ENCODE measurements at regions not wholly inside any gene's neighbourhood (a gene's known extent, or its start where the extent isn't known, plus 50 kb on each side); places are given as distances from the start of the nearest gene placed in this dataset.

DNA sequence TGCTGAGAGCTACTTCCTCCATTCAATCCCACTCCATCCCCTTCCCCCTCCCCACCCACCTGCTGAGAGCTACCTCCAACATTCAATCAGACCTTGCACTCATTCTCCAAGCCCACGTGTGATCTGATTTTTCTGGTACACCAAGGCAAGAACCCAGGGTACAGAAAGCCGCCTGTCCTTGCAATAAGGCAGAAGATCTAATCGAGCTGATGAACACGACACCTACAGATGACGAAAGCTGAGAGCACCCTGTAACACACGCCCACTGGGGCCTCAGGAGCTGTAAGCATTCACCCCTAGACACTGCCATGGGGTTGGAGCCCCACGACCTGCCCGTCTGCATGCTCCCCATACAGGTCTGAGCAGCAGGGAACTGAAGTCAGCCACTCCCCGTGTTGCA lies 58.3 kb downstream of the TRIML1 start:
- Histone ChIP-seq H3K9me3 (replicated peaks; ENCODE audit: control insufficient read depth, low read depth, low read length) (no peaks in the 10 kb centered on the region), H3K4me3 (ENCODE audit: low read length) (no peak overlapping the region), H3K27ac (ENCODE audit: low read length) (no peak overlapping the region), H3K27me3 (ENCODE audit: control insufficient read depth, insufficient read depth, low read length) (no peaks in the 10 kb centered on the region), H3K36me3 (ENCODE audit: control insufficient read depth, insufficient read depth, low read length) (no peaks in the 10 kb centered on the region), H3K4me1 (ENCODE audit: control insufficient read depth, insufficient read depth, low read length) (peaks cover 6% of the 10 kb centered on the region)
- DNase-seq = no peak
- 96% methylated on average over 9 of the region's 9 CpGs for WGBS (ENCODE audit: insufficient coverage)

DNA sequence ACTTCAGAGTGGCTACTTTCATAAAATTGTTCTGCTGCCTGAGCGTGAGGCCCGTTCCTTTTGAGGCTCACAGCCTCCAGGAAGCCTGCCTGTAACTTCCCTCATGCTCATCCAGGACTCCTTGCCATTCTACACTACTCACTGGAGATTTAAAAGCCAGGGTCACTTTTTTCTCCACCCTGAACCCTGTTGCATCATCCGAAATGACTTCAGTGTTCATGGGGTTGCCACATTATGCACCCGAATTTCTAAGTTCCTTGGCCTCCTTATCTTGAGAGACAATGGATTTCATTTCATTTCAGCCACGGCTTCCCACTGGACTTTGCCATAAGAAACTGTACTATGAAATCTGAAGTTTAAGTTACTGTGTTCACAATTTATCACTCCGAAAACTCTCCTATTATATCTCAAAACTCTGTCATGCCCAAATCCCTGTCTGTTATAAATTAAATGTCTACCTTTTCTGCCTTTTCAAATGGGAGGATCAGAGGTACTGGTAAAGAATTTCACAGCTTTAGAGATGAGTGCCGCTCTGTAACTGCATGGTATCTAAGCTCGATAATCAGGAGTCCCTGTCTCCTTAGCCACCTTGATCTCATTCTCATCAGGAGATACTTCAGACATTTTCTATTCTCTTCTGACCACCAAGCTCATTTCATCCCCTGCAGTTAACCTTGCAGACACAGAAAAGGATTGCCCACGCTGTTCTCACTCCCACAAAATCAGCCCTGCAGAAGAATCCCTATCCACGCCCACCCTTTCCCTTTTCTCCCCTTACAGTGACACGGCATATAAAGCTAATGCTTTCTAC lies 59.9 kb downstream of the TRIML1 start:
- no peak overlapping the region for H3K27ac ChIP-seq (ENCODE audit: low read length)
- no peaks in the 10 kb centered on the region for H3K36me3 ChIP-seq (ENCODE audit: control insufficient read depth, insufficient read depth, low read length)
- 70% methylated on average over 8 of the region's 11 CpGs for WGBS (ENCODE audit: insufficient coverage)

GRCh38 chr4:188201851-188202250 lies 62.6 kb downstream of the TRIML1 start:
- no peaks in the 10 kb centered on the region for H3K27me3 ChIP-seq (ENCODE audit: control insufficient read depth, insufficient read depth, low read length)
- DNase-seq = no peak
- H3K4me3 ChIP-seq (ENCODE audit: low read length) = no peak overlapping the region
- WGBS (ENCODE audit: insufficient coverage) = 92% methylated on average over 1 of the region's 3 CpGs
- no peaks in the 10 kb centered on the region for H3K36me3 ChIP-seq (ENCODE audit: control insufficient read depth, insufficient read depth, low read length)
- no peaks in the 10 kb centered on the region for H3K4me1 ChIP-seq (ENCODE audit: control insufficient read depth, insufficient read depth, low read length)
- no peaks in the 10 kb centered on the region for H3K9me3 ChIP-seq (replicated peaks; ENCODE audit: control insufficient read depth, low read depth, low read length)
- H3K27ac ChIP-seq (ENCODE audit: low read length) = no peak overlapping the region

More for the DNA sequence above, 59.9 kb downstream of the TRIML1 start:
- Histone ChIP-seq H3K9me3 (replicated peaks; ENCODE audit: control insufficient read depth, low read depth, low read length) (no peaks in the 10 kb centered on the region), H3K27me3 (ENCODE audit: control insufficient read depth, insufficient read depth, low read length) (no peaks in the 10 kb centered on the region), H3K4me1 (ENCODE audit: control insufficient read depth, insufficient read depth, low read length) (peaks cover 6% of the 10 kb centered on the region), H3K4me3 (ENCODE audit: low read length) (no peak overlapping the region)
- no peak for DNase-seq

- Histone ChIP-seq H3K9me3 (replicated peaks; ENCODE audit: control insufficient read depth, low read depth, low read length) (no peaks in the 10 kb centered on the region), H3K36me3 (ENCODE audit: control insufficient read depth, insufficient read depth, low read length) (no peaks in the 10 kb centered on the region), H3K4me1 (ENCODE audit: control insufficient read depth, insufficient read depth, low read length) (no peaks in the 10 kb centered on the region), H3K4me3 (ENCODE audit: low read length) (no peak overlapping the region), H3K27me3 (ENCODE audit: control insufficient read depth, insufficient read depth, low read length) (no peaks in the 10 kb centered on the region), H3K27ac (ENCODE audit: low read length) (no peak overlapping the region)
- 87% methylated on average over 2 of the region's 3 CpGs for WGBS (ENCODE audit: insufficient coverage)
- no peak for DNase-seq
These were observed 67.5 kb downstream of the TRIML1 start for GRCh38 chr4:188206783-188207182.

DNA sequence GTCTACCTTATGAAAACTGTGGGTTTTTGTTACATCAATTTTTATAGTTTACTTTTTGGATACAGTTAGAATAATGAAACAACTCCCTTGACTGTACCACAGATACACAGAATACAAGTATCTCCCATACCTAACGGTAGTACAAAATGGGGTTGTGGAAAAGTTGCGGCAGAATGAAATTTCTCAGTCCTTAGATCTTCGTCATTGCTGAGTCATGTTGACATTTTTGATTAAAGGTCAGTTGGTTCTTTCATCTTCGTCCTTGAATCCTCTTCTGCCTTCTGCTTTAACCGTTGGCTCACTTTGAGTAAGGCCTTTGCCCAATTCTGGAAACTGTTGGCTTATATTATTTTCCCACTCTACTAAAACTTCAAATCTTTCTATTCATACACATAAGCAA lies 75.6 kb downstream of the TRIML1 start:
- no CpG with 5 or more reads among the region's 5 CpGs for WGBS (ENCODE audit: insufficient coverage)
- Histone ChIP-seq H3K9me3 (replicated peaks; ENCODE audit: control insufficient read depth, low read depth, low read length) (no peaks in the 10 kb centered on the region), H3K27ac (ENCODE audit: low read length) (no peak overlapping the region), H3K27me3 (ENCODE audit: control insufficient read depth, insufficient read depth, low read length) (no peaks in the 10 kb centered on the region), H3K36me3 (ENCODE audit: control insufficient read depth, insufficient read depth, low read length) (no peaks in the 10 kb centered on the region), H3K4me3 (ENCODE audit: low read length) (no peak overlapping the region), H3K4me1 (ENCODE audit: control insufficient read depth, insufficient read depth, low read length) (no peaks in the 10 kb centered on the region)
- DNase-seq = no peak

DNA sequence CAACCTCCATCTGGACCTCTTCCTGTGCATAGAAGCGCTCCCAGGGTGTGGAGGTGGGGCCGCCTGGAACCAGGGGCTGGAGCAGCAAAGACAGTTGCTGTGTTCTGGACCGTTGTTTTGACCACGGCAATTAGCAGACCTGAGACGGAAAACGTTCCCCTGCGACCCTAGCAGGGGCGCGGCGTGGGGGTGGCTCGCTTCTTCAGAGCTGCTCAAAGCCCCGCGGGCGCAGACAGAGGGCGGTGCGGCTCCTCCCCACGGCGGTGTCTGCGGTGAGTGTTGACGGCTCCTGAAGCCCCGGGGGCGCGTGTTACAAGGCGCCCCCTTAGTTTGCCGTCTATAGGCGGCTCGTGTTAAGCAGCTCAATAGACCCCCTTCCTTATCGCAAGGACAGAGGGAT lies 79.2 kb downstream of the TRIML1 start:
- no peaks in the 10 kb centered on the region for H3K4me1 ChIP-seq (ENCODE audit: control insufficient read depth, insufficient read depth, low read length)
- H3K4me3 ChIP-seq (ENCODE audit: low read length) = no peak overlapping the region
- DNase-seq = no peak
- no peaks in the 10 kb centered on the region for H3K27me3 ChIP-seq (ENCODE audit: control insufficient read depth, insufficient read depth, low read length)
- WGBS (ENCODE audit: insufficient coverage) = 74% methylated on average over 26 of the region's 28 CpGs
- no peak overlapping the region for H3K27ac ChIP-seq (ENCODE audit: low read length)
- H3K36me3 ChIP-seq (ENCODE audit: control insufficient read depth, insufficient read depth, low read length) = no peaks in the 10 kb centered on the region
- no peaks in the 10 kb centered on the region for H3K9me3 ChIP-seq (replicated peaks; ENCODE audit: control insufficient read depth, low read depth, low read length)

- 73% methylated on average over 1 of the region's 4 CpGs for WGBS (ENCODE audit: insufficient coverage)
- no peak for DNase-seq
- H3K27ac ChIP-seq (ENCODE audit: low read length) = no peak overlapping the region
- H3K4me1 ChIP-seq (ENCODE audit: control insufficient read depth, insufficient read depth, low read length) = no peaks in the 10 kb centered on the region
- H3K4me3 ChIP-seq (ENCODE audit: low read length) = no peak overlapping the region
- H3K9me3 ChIP-seq (replicated peaks; ENCODE audit: control insufficient read depth, low read depth, low read length) = no peaks in the 10 kb centered on the region
- H3K27me3 ChIP-seq (ENCODE audit: control insufficient read depth, insufficient read depth, low read length) = no peaks in the 10 kb centered on the region
- no peaks in the 10 kb centered on the region for H3K36me3 ChIP-seq (ENCODE audit: control insufficient read depth, insufficient read depth, low read length)
These were observed 80.8 kb downstream of the TRIML1 start for GRCh38 chr4:188220006-188220405.

DNA sequence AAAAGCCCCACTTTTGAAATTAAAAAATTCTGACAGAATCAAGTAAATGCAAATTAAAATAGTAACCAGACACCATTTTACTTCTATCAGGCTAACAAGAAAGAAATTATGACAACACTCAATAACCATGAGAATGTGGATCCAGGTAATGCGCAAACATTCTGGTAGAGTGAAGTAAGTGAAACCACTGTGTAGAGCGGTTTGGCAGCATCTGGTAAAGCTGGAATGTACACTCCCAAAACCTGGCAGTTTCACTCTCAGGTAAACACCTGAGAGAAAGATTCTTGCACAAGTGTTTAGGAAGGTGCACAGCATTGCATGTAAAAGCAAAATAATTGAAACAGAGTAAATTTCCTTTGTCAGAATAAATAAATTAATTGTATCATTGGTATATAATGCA lies 81.8 kb downstream of the TRIML1 start:
- Histone ChIP-seq H3K27me3 (ENCODE audit: control insufficient read depth, insufficient read depth, low read length) (no peaks in the 10 kb centered on the region), H3K36me3 (ENCODE audit: control insufficient read depth, insufficient read depth, low read length) (no peaks in the 10 kb centered on the region), H3K4me1 (ENCODE audit: control insufficient read depth, insufficient read depth, low read length) (no peaks in the 10 kb centered on the region), H3K4me3 (ENCODE audit: low read length) (no peak overlapping the region), H3K27ac (ENCODE audit: low read length) (no peak overlapping the region), H3K9me3 (replicated peaks; ENCODE audit: control insufficient read depth, low read depth, low read length) (no peaks in the 10 kb centered on the region)
- DNase-seq = no peak
- no CpG with 5 or more reads among the region's 2 CpGs for WGBS (ENCODE audit: insufficient coverage)

DNA sequence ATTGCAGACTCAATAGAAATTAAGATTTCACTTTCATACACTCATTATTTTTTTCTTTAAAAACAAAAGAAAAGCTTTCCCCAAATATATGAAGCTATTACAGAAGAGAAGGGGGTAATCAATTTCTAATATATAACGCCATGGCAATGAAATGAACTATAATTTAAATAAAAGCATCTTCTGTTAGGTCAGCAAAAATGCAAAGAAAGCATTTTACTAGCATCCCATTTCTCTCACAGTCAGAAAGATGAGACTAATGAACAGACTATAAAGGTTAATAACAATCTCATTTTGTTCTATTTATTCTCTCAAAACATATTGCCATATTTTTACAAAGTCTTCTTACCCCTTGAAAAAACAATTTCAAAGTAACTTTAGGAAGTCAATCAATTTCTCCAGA lies 89.0 kb downstream of the TRIML1 start:
- WGBS (ENCODE audit: insufficient coverage) = no CpG with 5 or more reads among the region's 1 CpG
- no peaks in the 10 kb centered on the region for H3K4me1 ChIP-seq (ENCODE audit: control insufficient read depth, insufficient read depth, low read length)
- no peaks in the 10 kb centered on the region for H3K9me3 ChIP-seq (replicated peaks; ENCODE audit: control insufficient read depth, low read depth, low read length)
- no peaks in the 10 kb centered on the region for H3K36me3 ChIP-seq (ENCODE audit: control insufficient read depth, insufficient read depth, low read length)
- H3K27me3 ChIP-seq (ENCODE audit: control insufficient read depth, insufficient read depth, low read length) = no peaks in the 10 kb centered on the region
- no peak for DNase-seq
- no peak overlapping the region for H3K4me3 ChIP-seq (ENCODE audit: low read length)
- H3K27ac ChIP-seq (ENCODE audit: low read length) = no peak overlapping the region

- no peak overlapping the region for H3K4me3 ChIP-seq (ENCODE audit: low read length)
- no peaks in the 10 kb centered on the region for H3K27me3 ChIP-seq (ENCODE audit: control insufficient read depth, insufficient read depth, low read length)
- 100% methylated on average over 1 of the region's 6 CpGs for WGBS (ENCODE audit: insufficient coverage)
These were observed 93.2 kb downstream of the TRIML1 start for GRCh38 chr4:188232428-188232827.

GRCh38 chr4:188242041-188242440 lies 102.8 kb downstream of the TRIML1 start:
- WGBS (ENCODE audit: insufficient coverage) = 55% methylated on average over 2 of the region's 2 CpGs
- Histone ChIP-seq H3K4me3 (ENCODE audit: low read length) (no peak overlapping the region), H3K27ac (ENCODE audit: low read length) (no peak overlapping the region), H3K36me3 (ENCODE audit: control insufficient read depth, insufficient read depth, low read length) (no peaks in the 10 kb centered on the region), H3K9me3 (replicated peaks; ENCODE audit: control insufficient read depth, low read depth, low read length) (no peaks in the 10 kb centered on the region), H3K27me3 (ENCODE audit: control insufficient read depth, insufficient read depth, low read length) (no peaks in the 10 kb centered on the region), H3K4me1 (ENCODE audit: control insufficient read depth, insufficient read depth, low read length) (no peaks in the 10 kb centered on the region)
- DNase-seq = no peak

More at GRCh38 chr4:188232428-188232827, 93.2 kb downstream of the TRIML1 start:
- Histone ChIP-seq H3K9me3 (replicated peaks; ENCODE audit: control insufficient read depth, low read depth, low read length) (no peaks in the 10 kb centered on the region), H3K27ac (ENCODE audit: low read length) (no peak overlapping the region), H3K36me3 (ENCODE audit: control insufficient read depth, insufficient read depth, low read length) (no peaks in the 10 kb centered on the region), H3K4me1 (ENCODE audit: control insufficient read depth, insufficient read depth, low read length) (no peaks in the 10 kb centered on the region)
- no peak for DNase-seq
